LNCAP (cell line): ENCODE measurements at regions not wholly inside any gene's neighbourhood (a gene's known extent, or its start where the extent isn't known, plus 50 kb on each side); places are given as distances from the start of the nearest gene placed in this dataset.

Experiments used
- TF ChIP-seq, protein P1 (sequence below): fragments of 450-650 bp; IDR thresholded peaks from 2 replicates; pipeline ENCODE4 v1.5.1; 2017; ENCODE audit warnings: mild to moderate bottlenecking

- TF ChIP-seq, protein P1, sequence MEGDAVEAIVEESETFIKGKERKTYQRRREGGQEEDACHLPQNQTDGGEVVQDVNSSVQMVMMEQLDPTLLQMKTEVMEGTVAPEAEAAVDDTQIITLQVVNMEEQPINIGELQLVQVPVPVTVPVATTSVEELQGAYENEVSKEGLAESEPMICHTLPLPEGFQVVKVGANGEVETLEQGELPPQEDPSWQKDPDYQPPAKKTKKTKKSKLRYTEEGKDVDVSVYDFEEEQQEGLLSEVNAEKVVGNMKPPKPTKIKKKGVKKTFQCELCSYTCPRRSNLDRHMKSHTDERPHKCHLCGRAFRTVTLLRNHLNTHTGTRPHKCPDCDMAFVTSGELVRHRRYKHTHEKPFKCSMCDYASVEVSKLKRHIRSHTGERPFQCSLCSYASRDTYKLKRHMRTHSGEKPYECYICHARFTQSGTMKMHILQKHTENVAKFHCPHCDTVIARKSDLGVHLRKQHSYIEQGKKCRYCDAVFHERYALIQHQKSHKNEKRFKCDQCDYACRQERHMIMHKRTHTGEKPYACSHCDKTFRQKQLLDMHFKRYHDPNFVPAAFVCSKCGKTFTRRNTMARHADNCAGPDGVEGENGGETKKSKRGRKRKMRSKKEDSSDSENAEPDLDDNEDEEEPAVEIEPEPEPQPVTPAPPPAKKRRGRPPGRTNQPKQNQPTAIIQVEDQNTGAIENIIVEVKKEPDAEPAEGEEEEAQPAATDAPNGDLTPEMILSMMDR: no peak
These were observed 154.3 kb upstream of the CWC22 start for GRCh38 chr2:180161415-180161814.

DNA sequence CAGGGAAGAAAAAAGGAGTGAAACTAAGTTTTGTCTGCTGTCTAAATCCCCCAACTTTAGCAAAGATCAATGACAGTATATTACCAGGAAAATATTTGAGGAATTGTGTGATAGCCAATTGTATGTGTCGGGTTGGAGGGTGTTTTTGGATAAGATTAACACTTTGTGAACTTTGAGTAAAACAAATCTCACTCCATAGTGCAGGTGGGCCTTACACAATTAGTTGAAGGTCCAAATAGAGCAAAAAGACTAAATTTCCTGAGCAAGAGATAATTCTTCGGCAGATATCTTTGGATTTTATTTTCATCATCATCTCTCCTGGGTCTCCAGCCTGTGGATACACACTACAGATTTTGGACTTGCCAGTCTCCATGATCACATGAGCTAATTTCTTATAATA lies 152.8 kb upstream of the CWC22 start:
- TF ChIP-seq, protein P1: no peak

DNA sequence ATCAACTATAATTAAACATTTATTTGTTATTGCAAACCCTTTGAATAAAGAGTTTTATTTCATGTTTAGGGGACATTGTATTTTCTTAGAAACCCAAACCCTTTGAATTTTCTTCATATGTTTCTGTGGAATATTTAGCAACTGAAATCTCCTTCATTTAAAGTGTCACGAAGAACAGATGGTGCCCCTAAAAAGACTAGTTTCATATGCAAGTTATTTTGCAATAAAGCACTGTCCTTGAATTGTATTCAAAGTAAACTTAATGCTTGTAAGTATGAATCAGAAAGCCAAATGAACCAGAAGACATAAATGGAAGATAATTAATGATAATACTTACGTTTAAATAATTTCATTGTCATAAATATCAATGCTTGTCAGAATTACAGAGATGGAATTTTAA lies 151.9 kb upstream of the CWC22 start:
- TF ChIP-seq, protein P1: no peak

- TF ChIP-seq, protein P1: no peak
These were observed 149.6 kb upstream of the CWC22 start for GRCh38 chr2:180156651-180157050.

DNA sequence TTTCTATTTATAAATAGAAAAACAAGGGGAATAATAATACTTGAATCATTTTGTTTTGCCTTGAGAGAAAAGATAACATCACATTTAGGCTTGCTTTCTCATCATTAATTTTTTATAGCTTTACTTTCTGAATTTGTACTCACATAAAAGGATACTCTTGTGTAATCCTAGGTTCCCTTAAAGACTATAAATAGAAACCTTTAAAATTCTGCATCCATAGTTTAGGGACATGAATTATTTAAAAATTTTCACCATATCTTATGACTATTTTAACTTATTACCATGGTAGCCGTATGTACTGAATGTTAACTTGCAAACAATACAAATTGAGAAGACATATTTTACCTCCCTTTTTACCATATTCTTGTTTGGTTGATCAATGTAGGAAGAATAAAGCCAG lies 143.5 kb upstream of the CWC22 start:
- TF ChIP-seq, protein P1: no peak

GRCh38 chr2:180146541-180146940 lies 139.4 kb upstream of the CWC22 start:
- TF ChIP-seq, protein P1: no peak

- TF ChIP-seq, protein P1: no peak
These were observed 139.0 kb upstream of the CWC22 start for GRCh38 chr2:180146114-180146513.

DNA sequence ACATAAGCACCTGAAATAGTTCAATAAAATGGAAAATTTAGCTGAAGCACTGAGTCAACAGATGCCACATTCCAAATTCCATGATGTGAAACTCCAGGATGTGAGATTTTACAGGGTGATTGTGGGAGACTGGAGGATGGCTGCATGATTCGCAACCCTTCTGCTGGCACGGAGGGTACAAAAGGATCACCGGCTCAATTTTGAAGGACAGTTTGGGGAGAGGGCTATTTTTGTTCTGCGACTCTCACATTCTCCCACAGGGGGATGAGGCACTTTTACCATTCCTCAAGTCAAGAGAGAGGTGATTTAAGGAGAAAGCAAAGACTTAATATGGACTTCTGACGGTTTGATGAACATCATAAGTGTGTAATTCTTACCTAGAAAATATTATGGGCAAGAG lies 138.1 kb upstream of the CWC22 start:
- TF ChIP-seq, protein P1: no peak
